Right lobe of liver (tissue), 4 donors: ENCODE measurements at regions not wholly inside any gene's neighbourhood (a gene's known extent, or its start where the extent isn't known, plus 50 kb on each side); places are given as distances from the start of the nearest gene placed in this dataset.

Source experiments
- POLR2A ChIP-seq: fragments of 450-650 bp; IDR thresholded peaks from one replicate; pipeline ENCODE4 v1.6.1; 2017; ENCODE audit warnings: antibody characterized with exemption, mild to moderate bottlenecking
- TF ChIP-seq, protein P1 (sequence below), 4 donors: fragments of 200-600 bp in 3 of 4; fragments of 450-650 bp in 1 of 4; IDR thresholded peaks; one replicate each; pipeline versions ENCODE4 v1.5.1 to v1.8.0; 2016 to 2022; ENCODE audit warnings: antibody characterized with exemption in 4 of 4, mild to moderate bottlenecking in 2 of 4
- donor health status: DM: no; HTN: no; CAD: no.
- donor health status: DM: no; HTN: no; CAD: no.
- donor health status: DM: no; HTN: yes; CAD: no.

DNA sequence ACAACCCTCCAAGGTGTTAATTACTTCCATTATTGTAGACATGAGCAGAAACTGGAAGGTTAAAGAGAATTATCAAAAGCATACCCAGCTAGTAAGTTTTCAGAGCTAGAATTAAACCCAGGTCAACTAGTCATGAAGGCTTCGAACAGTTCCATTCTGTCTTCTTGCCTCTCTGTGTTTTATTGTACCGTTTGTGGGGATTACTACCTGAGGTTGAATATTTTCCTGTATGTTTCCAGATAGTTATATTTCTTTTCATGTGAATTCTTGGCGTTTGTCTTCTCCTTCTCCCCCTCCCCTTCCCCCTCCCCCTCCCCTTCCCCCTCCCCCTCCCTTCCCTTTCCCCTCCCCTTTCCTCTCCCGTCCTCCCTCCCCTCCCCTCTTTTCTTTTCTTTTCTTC is 218.0 kb upstream of the GALNT17 start:
- TF ChIP-seq, protein P1, sequence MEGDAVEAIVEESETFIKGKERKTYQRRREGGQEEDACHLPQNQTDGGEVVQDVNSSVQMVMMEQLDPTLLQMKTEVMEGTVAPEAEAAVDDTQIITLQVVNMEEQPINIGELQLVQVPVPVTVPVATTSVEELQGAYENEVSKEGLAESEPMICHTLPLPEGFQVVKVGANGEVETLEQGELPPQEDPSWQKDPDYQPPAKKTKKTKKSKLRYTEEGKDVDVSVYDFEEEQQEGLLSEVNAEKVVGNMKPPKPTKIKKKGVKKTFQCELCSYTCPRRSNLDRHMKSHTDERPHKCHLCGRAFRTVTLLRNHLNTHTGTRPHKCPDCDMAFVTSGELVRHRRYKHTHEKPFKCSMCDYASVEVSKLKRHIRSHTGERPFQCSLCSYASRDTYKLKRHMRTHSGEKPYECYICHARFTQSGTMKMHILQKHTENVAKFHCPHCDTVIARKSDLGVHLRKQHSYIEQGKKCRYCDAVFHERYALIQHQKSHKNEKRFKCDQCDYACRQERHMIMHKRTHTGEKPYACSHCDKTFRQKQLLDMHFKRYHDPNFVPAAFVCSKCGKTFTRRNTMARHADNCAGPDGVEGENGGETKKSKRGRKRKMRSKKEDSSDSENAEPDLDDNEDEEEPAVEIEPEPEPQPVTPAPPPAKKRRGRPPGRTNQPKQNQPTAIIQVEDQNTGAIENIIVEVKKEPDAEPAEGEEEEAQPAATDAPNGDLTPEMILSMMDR (IDR thresholded peaks at IDR 0.05), result no peak
- TF ChIP-seq POLR2A, result no peak
